GM21576 (cell line): ENCODE measurements at regions not wholly inside any gene's neighbourhood (a gene's known extent, or its start where the extent isn't known, plus 50 kb on each side); places are given as distances from the start of the nearest gene placed in this dataset.
"Not testable (repeated sequence)": the region's sequence is repeated elsewhere in the genome, so short reads cannot be mapped to it uniquely, and the experiment has no call there.

ENCODE experiments used
- ATAC-seq: cut with Tn5 transposase; IDR thresholded peaks from one replicate; pipeline ENCODE4 v1.9.1; 2021; ENCODE audit warnings: mild to moderate bottlenecking, moderate library complexity; ENCODE audit not compliant: unreplicated experiment

- ATAC-seq, result no peak
Observed at GRCh38 chrX:40943093-40943641, 142.1 kb upstream of the USP9X start.

- ATAC-seq, result no peak
Observed at GRCh38 chrX:40945361-40945713, 139.9 kb upstream of the USP9X start.

GRCh38 chrX:40947276-40947675, 138.0 kb upstream of the USP9X start:
- ATAC-seq, result no peak

- ATAC-seq, result no peak
Observed at GRCh38 chrX:40949071-40949470, 136.2 kb upstream of the USP9X start.

- ATAC-seq, result no peak
Observed at GRCh38 chrX:40950546-40950945, 134.7 kb upstream of the USP9X start.

GRCh38 chrX:40951407-40951806, 133.8 kb upstream of the USP9X start:
- not testable (repeated sequence) for ATAC-seq

GRCh38 chrX:40952855-40953254, 132.4 kb upstream of the USP9X start:
- no peak for ATAC-seq

- peak; percentile 72 for ATAC-seq
Observed at GRCh38 chrX:40953369-40953768, 131.9 kb upstream of the USP9X start.

- ATAC-seq, result no peak
Observed at GRCh38 chrX:40960041-40960440, 125.2 kb upstream of the USP9X start.

- ATAC-seq, result no peak
Observed at GRCh38 chrX:40962793-40963407, 122.3 kb upstream of the USP9X start.

- ATAC-seq, result no peak
Observed at GRCh38 chrX:40964008-40964407, 121.2 kb upstream of the USP9X start.

- ATAC-seq, result no peak
Observed at GRCh38 chrX:40964633-40965586, 120.3 kb upstream of the USP9X start.

GRCh38 chrX:40966213-40966820, 118.9 kb upstream of the USP9X start:
- no peak for ATAC-seq

- no peak for ATAC-seq
Observed at GRCh38 chrX:40968180-40968579, 117.1 kb upstream of the USP9X start.

GRCh38 chrX:40971736-40972135, 113.5 kb upstream of the USP9X start:
- ATAC-seq, result no peak

GRCh38 chrX:40973619-40974018, 111.6 kb upstream of the USP9X start:
- ATAC-seq, result no peak

GRCh38 chrX:40975951-40976350, 109.3 kb upstream of the USP9X start:
- no peak for ATAC-seq

GRCh38 chrX:40976981-40977380, 108.3 kb upstream of the USP9X start:
- no peak for ATAC-seq

GRCh38 chrX:40984962-40985361, 100.3 kb upstream of the USP9X start:
- ATAC-seq, result no peak

- no peak for ATAC-seq
Observed at GRCh38 chrX:40987413-40987812, 97.8 kb upstream of the USP9X start.

GRCh38 chrX:40988100-40988499, 97.1 kb upstream of the USP9X start:
- ATAC-seq, result no peak

GRCh38 chrX:40993395-40993794, 91.8 kb upstream of the USP9X start:
- not testable (repeated sequence) for ATAC-seq
